GM12878 (cell line): ENCODE measurements at regions not wholly inside any gene's neighbourhood (a gene's known extent, or its start where the extent isn't known, plus 50 kb on each side); places are given as distances from the start of the nearest gene placed in this dataset.

Source experiments
- ATAC-seq: fragments of 200-7000 bp; cut with Tn5 transposase; 3 replicates; pipeline ENCODE4 v1.9.1; 2020; ENCODE audit warnings: mild to moderate bottlenecking, moderate library complexity
- BruUV-seq: library from RNA; stranded (reverse); fragments of 400-500 nt; replicated peaks from 2 replicates; lab custom pipeline; 2021; lab: Mats Ljungman, UMichigan
- CTCF ChIA-PET: fragments of 300-600 bp; sonication (Branson Sonifier 250); formaldehyde crosslinking; extraction: SDS; loops from one replicate; lab custom pipeline; 2021; ENCODE audit warnings: inconsistent platforms; lab: Yijun Ruan, JAX
- POLR2A ChIA-PET: fragments of 350-600 bp; formaldehyde crosslinking; extraction: SDS; loops from one replicate; lab custom pipeline; 2021; ENCODE audit warnings: inconsistent platforms; lab: Charles Lee
- RAD21 ChIA-PET: fragments of 300-600 bp; sonication (Branson Sonifier 250); formaldehyde crosslinking; loops from one replicate; lab custom pipeline; 2023; ENCODE audit warnings: antibody characterized with exemption; ENCODE audit not compliant: unreplicated experiment; lab: Charles Lee
- SMC1A ChIA-PET: fragments of 300-600 bp; sonication (Branson Sonifier 250); formaldehyde crosslinking; loops from one replicate; lab custom pipeline; 2023; ENCODE audit not compliant: unreplicated experiment, uncharacterized antibody; lab: Charles Lee
- DNase-seq: peaks from one replicate; pipeline ENCODE4 v3.0.0-alpha.2; 2011; ENCODE audit warnings: low read depth, low spot score
- FAIRE-seq: peaks from 3 replicates; lab custom pipeline; 2011; peaks lifted over from hg19 to GRCh38; lab: Jason Lieb, UNC
- H2AFZ ChIP-seq: 2 replicates; pipeline ENCODE4 v1.6.0; 2011; ENCODE audit warnings: low read depth, low read length, control low read depth; ENCODE audit not compliant: control insufficient read depth
- H3K27ac ChIP-seq: 2 replicates; pipeline ENCODE4 v1.5.1; 2011; ENCODE audit warnings: control low read depth; ENCODE audit not compliant: control insufficient read depth, insufficient read depth
- H3K27me3 ChIP-seq, 2 experiments: replicated peaks in 1 of 2; 2 replicates each; pipeline versions ENCODE4 v1.6.0 to v1.6.1; 2011; ENCODE audit warnings: low read length in 1 of 2; ENCODE audit not compliant: control insufficient read depth in 2 of 2, insufficient read depth in 2 of 2
- H3K36me3 ChIP-seq, 2 experiments: 2 replicates each; pipeline ENCODE4 v1.5.1; 2011; ENCODE audit warnings: low read length in 1 of 2; ENCODE audit not compliant: control insufficient read depth in 2 of 2, insufficient read depth in 2 of 2
- H3K4me1 ChIP-seq: 2 replicates; pipeline ENCODE4 v1.6.1; 2011; ENCODE audit warnings: mild to moderate bottlenecking, low read length, moderate library complexity, mixed read lengths; ENCODE audit not compliant: control insufficient read depth, insufficient read depth
- H3K4me2 ChIP-seq: 2 replicates; pipeline ENCODE4 v1.6.0; 2011; ENCODE audit warnings: control low read depth; ENCODE audit not compliant: control insufficient read depth, insufficient read depth
- H3K4me3 ChIP-seq: fragments of 200-600 bp; sonication (generic); 2 replicates; pipeline ENCODE4 v1.5.1; 2016
- H3K79me2 ChIP-seq: 2 replicates; pipeline ENCODE4 v1.6.0; 2011; ENCODE audit warnings: low read length; ENCODE audit not compliant: control insufficient read depth, insufficient read depth
- H3K9ac ChIP-seq: 2 replicates; pipeline ENCODE4 v1.8.0; 2011; ENCODE audit warnings: low read length, control low read depth, mixed read lengths; ENCODE audit not compliant: control insufficient read depth, insufficient read depth
- H3K9me3 ChIP-seq: replicated peaks from 3 replicates; pipeline ENCODE4 v1.5.1; 2011; ENCODE audit warnings: mild to moderate bottlenecking, low read length; ENCODE audit not compliant: control insufficient read depth, insufficient read depth
- H4K20me1 ChIP-seq: 2 replicates; pipeline ENCODE4 v1.6.0; 2011; ENCODE audit not compliant: control insufficient read depth, insufficient read depth
- ASH2L ChIP-seq: fragments of 300-600, 200-600 bp; sonication (generic); IDR thresholded peaks from 2 replicates; pipeline ENCODE4 v1.6.1; 2017; ENCODE audit warnings: low read depth, mild to moderate bottlenecking, borderline replicate concordance
- ATF7 ChIP-seq: fragments of 450-650 bp; IDR thresholded peaks from 2 replicates; pipeline ENCODE4 v1.6.1; 2016; ENCODE audit warnings: low read depth, mild to moderate bottlenecking
- CBFB ChIP-seq: IDR thresholded peaks from 2 replicates; pipeline ENCODE4 v1.6.1; 2016; ENCODE audit warnings: antibody characterized with exemption, low read depth
- CEBPB ChIP-seq, 2 experiments: fragments of 150-350 bp in 1 of 2; IDR thresholded peaks; 2 replicates each; pipeline ENCODE4 v1.6.1; 2012 to 2014; ENCODE audit warnings: low read depth in 2 of 2, low read length in 2 of 2, borderline replicate concordance in 1 of 2, inconsistent platforms in 1 of 2
- KAT2A ChIP-seq: conservative IDR thresholded peaks from 2 replicates; pipeline ENCODE4 v1.6.1; 2011; ENCODE audit warnings: low read depth, low read length; ENCODE audit not compliant: control insufficient read depth
- KDM1A ChIP-seq: fragments of 200-600 bp; sonication (generic); IDR thresholded peaks from 2 replicates; pipeline ENCODE4 v1.6.1; 2016; ENCODE audit warnings: borderline replicate concordance
- LARP7 ChIP-seq: fragments of 450-650 bp; IDR thresholded peaks from 2 replicates; pipeline ENCODE4 v1.6.1; 2017; ENCODE audit warnings: mild to moderate bottlenecking
- NR2C1 ChIP-seq: fragments of 450-650 bp; IDR thresholded peaks from 2 replicates; pipeline ENCODE4 v1.6.1; 2017; ENCODE audit warnings: antibody characterized with exemption, mild to moderate bottlenecking, moderate library complexity
- PML ChIP-seq: IDR thresholded peaks from 2 replicates; pipeline ENCODE4 v1.6.1; 2012; ENCODE audit warnings: low read length, inconsistent platforms
- TAF1 ChIP-seq: IDR thresholded peaks from 2 replicates; pipeline ENCODE4 v1.6.1; 2011; ENCODE audit warnings: mild to moderate bottlenecking, low read depth, low read length, borderline replicate concordance
- TCF12 ChIP-seq: IDR thresholded peaks from 2 replicates; pipeline ENCODE4 v1.6.1; 2011; ENCODE audit warnings: low read depth, mild to moderate bottlenecking, low read length
- ZBED1 ChIP-seq: IDR thresholded peaks from 2 replicates; pipeline ENCODE4 v1.6.1; 2016; ENCODE audit warnings: borderline replicate concordance
- ZNF24 ChIP-seq: fragments of 450-650 bp; IDR thresholded peaks from 2 replicates; pipeline ENCODE4 v1.6.1; 2017; ENCODE audit warnings: antibody characterized with exemption, mild to moderate bottlenecking
- ZSCAN29 ChIP-seq: fragments of 450-650 bp; IDR thresholded peaks from 2 replicates; pipeline ENCODE4 v1.6.1; 2017; ENCODE audit warnings: mild to moderate bottlenecking, moderate library complexity
- WGBS: methylation state at CpG from one replicate; pipeline ENCODE4 v1.1.6; 2016; ENCODE audit warnings: low lambda C conversion rate; ENCODE audit not compliant: insufficient replicate concordance, insufficient coverage; ENCODE audit errors: missing lambda C conversion rate; 5-methylcytosine and 5-hydroxymethylcytosine counted together
- in situ Hi-C: fragments of 300-500 bp; cut with MboI; formaldehyde crosslinking; loops from 9 replicates; pipeline ENCODE4 v1.14.3; 2018; ENCODE audit warnings: mixed read lengths
- intact Hi-C: fragments of 100-400 bp; cut with micrococcal nuclease; formaldehyde crosslinking; loops from one replicate; pipeline ENCODE4 v1.14.2; 2022; ENCODE audit not compliant: unreplicated experiment
- TF ChIP-seq, protein P1 (sequence below): IDR thresholded peaks from 2 replicates; pipeline ENCODE4 v1.6.1; 2011; ENCODE audit warnings: mild to moderate bottlenecking, low read depth, low read length, moderate library complexity; ENCODE audit not compliant: insufficient replicate concordance
- TF ChIP-seq, protein P2 (sequence below): fragments of 450-650 bp; formaldehyde crosslinking; IDR thresholded peaks from 2 replicates; pipeline ENCODE4 v1.4.0; 2022; ENCODE audit warnings: mild to moderate bottlenecking, moderate library complexity

DNA sequence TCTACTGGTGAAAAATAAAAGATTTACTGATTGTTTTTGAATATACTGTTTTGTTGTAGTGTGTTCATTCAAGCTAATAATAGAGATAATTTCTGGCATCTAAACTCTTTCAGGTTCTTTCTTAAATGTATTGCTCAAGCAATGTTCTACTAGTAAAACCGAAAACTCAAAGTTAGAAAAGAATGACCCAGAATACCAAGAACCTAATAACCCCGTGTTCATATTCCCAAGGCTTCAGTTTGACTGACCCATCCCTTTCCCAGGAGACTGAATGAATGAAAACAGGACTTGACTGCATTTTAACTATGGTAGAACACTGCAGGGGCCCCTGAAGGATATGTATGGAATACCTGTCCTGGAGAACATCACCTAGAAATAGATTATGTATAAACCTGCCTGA, 375.3 kb downstream of the MAFB start:
- H3K27ac ChIP-seq, result no peak overlapping the region
- no peaks in the 10 kb centered on the region for H3K9me3 ChIP-seq
- intact Hi-C loops, result no loop called here
- WGBS, result 0% methylated on average over 2 of the region's 2 CpGs
- ATAC-seq, result no peak
- TF ChIP-seq NR2C1, result no peak
- no peak for TF ChIP-seq ASH2L
- TF ChIP-seq, protein P1, sequence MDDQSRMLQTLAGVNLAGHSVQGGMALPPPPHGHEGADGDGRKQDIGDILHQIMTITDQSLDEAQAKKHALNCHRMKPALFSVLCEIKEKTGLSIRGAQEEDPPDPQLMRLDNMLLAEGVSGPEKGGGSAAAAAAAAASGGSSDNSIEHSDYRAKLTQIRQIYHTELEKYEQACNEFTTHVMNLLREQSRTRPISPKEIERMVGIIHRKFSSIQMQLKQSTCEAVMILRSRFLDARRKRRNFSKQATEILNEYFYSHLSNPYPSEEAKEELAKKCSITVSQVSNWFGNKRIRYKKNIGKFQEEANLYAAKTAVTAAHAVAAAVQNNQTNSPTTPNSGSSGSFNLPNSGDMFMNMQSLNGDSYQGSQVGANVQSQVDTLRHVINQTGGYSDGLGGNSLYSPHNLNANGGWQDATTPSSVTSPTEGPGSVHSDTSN, result no peak
- no peak for TF ChIP-seq ATF7
- no peak for TF ChIP-seq ZSCAN29
- no peak for TF ChIP-seq ZBED1
- no peak for TF ChIP-seq PML
- TF ChIP-seq LARP7, result no peak
- H3K4me1 ChIP-seq, result no peaks in the 10 kb centered on the region
- no peak overlapping the region for H3K4me3 ChIP-seq
- H3K9ac ChIP-seq, result no peak overlapping the region
- H2AFZ ChIP-seq, result no peak overlapping the region
- ChIA-PET POLR2A (no interaction called here), CTCF (no interaction called here), RAD21 (no interaction called here), SMC1A (no interaction called here)
- H3K79me2 ChIP-seq, result no peaks in the 10 kb centered on the region
- H4K20me1 ChIP-seq, result no peaks in the 10 kb centered on the region
- in situ Hi-C loops, result no loop called here
- no TSS peak for BruUV-seq
- no peak overlapping the region for H3K4me2 ChIP-seq
- no peak for FAIRE-seq
- no peaks in the 10 kb centered on the region for H3K36me3 ChIP-seq
- DNase-seq, result no peak
- H3K27me3 ChIP-seq, result no peaks in the 10 kb centered on the region

DNA sequence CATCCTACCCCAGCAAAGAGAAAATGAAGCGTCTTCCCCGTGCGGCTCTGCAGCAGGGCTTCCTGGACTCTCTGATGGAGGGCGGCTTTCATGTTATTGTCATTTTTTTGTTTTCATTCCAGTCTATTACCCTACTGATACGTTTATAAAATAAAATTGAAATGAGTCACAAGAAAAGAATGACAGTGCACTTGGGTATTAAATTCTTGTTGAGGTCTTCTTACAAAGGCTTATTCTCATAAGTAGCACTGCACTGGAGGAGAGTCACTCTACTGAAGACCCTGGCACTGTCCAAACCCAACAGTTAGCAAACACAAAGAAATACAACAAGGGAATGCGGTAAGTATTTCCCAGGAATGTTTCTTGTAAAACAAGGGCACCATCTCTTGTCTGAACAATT, 379.3 kb downstream of the MAFB start:
- Histone ChIP-seq H3K27me3 (no peaks in the 10 kb centered on the region), H3K9ac (no peak overlapping the region), H3K4me3 (no peak overlapping the region), H3K4me2 (no peak overlapping the region), H2AFZ (no peak overlapping the region), H3K36me3 (no peaks in the 10 kb centered on the region), H3K79me2 (no peaks in the 10 kb centered on the region), H4K20me1 (no peaks in the 10 kb centered on the region), H3K27ac (no peak overlapping the region), H3K4me1 (no peaks in the 10 kb centered on the region), H3K9me3 (no peaks in the 10 kb centered on the region)
- FAIRE-seq (no peak), ATAC-seq (no peak), DNase-seq (no peak)
- BruUV-seq, result no TSS peak
- ChIA-PET CTCF (no interaction called here), SMC1A (no interaction called here), RAD21 (no interaction called here), POLR2A (no interaction called here)
- in situ Hi-C loops, result no loop called here
- WGBS, result 63% methylated on average over 6 of the region's 6 CpGs
- intact Hi-C loops, result no loop called here
- TF ChIP-seq TCF12 (no peak), CBFB (no peak), KAT2A (no peak), CEBPB (IDR thresholded peaks at IDR 0.05; ENCODE audit: borderline replicate concordance in 1 of 2, low read depth in 2 of 2, low read length in 2 of 2) (no peak), ZNF24 (no peak), KDM1A (no peak), TAF1 (no peak)
- TF ChIP-seq, protein P2, sequence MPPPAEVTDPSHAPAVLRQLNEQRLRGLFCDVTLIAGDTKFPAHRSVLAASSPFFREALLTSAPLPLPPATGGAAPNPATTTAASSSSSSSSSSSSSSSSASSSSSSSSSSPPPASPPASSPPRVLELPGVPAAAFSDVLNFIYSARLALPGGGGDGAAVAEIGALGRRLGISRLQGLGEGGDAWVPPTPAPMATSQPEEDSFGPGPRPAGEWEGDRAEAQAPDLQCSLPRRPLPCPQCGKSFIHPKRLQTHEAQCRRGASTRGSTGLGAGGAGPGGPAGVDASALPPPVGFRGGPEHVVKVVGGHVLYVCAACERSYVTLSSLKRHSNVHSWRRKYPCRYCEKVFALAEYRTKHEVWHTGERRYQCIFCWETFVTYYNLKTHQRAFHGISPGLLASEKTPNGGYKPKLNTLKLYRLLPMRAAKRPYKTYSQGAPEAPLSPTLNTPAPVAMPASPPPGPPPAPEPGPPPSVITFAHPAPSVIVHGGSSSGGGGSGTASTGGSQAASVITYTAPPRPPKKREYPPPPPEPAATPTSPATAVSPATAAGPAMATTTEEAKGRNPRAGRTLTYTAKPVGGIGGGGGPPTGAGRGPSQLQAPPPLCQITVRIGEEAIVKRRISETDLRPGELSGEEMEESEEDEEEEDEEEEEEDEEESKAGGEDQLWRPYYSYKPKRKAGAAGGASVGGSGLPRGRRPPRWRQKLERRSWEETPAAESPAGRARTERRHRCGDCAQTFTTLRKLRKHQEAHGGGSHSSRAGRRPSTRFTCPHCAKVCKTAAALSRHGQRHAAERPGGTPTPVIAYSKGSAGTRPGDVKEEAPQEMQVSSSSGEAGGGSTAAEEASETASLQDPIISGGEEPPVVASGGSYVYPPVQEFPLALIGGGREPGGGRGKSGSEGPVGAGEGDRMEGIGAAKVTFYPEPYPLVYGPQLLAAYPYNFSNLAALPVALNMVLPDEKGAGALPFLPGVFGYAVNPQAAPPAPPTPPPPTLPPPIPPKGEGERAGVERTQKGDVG (CRISPR knock-in tag), result no peak
